HG03342 (cell line): ENCODE measurements at regions not wholly inside any gene's neighbourhood (a gene's known extent, or its start where the extent isn't known, plus 50 kb on each side); places are given as distances from the start of the nearest gene placed in this dataset.

ENCODE experiments used
- ATAC-seq: cut with Tn5 transposase; IDR thresholded peaks from one replicate; pipeline ENCODE4 v1.9.1; 2021; ENCODE audit warnings: mild to moderate bottlenecking, moderate library complexity; ENCODE audit not compliant: unreplicated experiment

DNA sequence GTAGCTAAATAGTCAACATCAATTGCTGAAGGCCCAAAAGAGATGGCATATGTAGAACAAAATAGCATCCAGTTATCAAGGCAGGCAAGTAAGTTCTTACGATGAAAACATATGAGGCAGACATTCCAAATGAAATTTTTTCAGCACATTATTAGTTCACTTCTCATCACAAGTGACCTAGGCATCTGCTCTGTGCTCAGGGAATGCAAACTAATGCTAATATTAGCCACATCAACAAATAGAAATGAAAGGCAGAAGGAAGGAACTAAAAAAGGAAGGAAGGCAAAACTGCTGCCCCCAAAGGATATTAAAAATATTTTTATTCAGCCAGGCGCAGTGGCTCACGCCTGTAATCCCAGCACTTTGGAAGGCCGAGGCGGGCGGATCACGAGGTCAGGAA, 51.2 kb upstream of the ROCK1 start:
- no peak for ATAC-seq

DNA sequence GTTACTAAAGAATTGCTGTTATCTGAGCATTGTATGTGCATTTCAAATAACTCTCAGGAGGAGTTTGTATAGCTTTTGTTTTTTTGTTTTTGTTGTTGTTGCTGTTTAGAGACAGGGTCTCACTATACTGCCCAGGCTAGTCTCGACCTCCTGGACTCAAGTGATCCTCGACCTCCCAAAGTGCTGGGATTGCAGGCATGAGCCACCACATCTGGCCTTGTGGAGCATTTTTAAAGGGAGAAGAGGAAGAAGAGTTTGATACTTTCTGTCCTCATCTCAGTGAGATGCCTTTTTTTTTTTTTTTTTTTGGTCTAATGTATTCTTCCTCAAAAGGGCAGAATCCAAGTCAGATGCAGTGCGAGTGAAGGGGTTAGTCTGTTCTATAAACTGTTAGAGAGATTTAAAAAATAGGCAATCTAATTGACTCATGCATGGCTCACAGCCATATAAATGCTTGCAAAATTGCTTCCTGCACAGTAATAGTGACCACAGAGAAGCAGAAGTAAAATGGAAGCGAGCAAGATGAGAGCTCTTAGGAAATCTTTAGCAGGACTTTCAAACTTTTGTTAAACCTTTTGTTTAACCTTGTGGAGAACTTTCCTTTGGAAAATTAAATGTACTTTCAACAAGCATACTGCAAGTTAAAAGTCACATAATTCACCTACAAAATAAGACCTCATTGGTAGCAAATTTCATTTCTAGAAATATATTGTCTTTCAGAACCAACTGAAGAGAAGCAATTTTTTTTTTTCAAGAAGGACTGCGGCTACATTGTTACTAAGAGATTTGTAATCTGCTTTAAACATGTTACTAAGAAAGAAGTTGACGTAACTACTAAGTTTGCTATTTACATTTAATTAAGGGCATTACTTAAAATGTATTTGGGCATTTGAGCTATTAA, 52.3 kb upstream of the ROCK1 start:
- no peak for ATAC-seq

DNA sequence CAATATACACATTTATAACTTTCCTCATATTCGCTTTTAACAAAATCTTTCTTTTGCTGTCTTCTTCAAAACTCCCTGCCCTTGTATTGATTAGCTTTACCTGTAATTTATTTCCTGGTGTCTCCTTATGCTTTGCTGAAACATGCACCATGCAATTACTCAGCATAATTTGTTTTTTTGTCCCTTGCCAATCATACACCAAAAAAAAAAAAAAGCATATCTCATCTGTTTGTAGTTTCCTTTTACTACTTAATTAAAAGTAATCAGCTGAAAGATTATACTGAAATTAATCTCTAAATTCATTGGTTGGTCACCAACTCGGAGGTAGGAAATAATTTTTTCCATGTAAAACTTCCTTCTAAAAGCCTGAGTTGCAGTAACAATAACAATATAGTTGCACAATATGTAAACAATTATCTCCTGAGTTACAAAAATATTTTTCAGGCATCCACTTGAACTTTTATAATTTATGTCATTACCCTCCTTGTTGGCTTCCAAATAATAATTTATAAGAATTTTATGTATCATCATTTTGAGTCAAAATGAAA, 53.0 kb upstream of the ROCK1 start:
- ATAC-seq, result no peak

DNA sequence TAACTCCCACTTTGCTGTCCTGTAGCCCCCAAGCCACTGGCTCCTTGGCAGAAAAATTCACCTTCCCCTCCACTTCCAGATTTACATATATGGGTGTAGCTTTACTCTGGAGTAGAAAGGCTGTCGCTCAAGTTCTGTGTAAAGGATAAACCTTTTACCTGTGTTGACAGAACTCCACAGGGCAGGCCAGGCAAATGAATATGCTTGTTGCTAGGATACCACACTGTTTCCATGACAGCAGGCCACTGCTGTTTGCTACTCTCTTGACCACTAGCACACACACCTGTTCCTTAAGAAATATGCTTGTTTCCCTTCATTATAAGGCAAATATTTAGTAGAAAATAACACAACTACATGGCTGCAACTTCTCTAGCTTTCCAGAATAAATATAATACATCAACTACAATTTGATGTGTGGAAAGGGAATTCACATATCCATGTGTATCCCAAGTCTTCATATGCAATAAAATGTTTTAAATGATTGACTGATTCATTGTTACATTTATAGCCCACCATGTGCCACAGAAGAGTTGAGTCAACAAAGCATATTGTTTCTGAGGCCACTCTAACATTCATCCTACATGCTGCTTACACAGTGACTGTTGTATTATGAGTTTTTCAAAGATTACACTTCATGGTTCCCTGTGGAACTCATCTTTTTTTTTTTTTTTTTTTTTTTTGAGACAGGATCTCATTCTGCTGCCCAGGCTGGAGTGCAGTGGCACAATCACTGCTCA, 56.2 kb upstream of the ROCK1 start:
- ATAC-seq, result no peak

DNA sequence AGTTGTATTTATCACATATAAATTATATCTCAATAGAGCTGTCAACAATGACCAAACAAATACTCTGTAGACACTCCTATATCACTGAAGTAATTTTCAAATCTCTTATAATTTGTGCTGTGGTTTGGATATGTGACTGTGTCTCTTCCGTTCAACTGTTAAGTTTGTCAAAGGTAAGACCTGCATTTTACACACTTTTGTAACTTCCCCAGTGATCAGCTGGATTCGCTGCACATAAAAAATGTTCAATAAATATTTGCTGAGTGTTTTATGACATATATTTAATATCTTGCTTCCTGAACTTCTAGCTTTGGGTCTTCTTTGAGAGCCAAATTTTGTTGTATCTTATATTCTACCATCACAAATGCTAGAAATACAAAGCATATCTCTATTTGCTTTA, 57.3 kb upstream of the ROCK1 start:
- ATAC-seq, result no peak

DNA sequence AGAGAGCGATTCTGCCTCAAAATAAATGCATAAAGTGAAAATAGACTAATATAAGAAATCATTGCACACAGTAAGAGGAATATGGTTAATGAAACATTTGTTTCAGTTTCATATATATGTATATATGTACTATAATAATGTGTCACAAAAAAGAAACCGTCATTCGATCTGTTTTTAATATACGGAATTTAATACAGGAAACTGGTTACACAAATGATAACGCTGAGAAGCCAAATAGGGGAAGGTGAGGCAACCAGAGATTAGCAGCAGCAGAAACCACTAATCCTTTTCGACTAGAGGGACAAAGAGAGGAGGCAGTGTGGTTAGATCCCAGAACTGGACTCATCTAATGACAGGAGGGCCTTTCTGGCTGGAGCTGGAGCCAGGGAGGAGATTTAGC, 64.2 kb upstream of the GREB1L start:
- no peak for ATAC-seq

DNA sequence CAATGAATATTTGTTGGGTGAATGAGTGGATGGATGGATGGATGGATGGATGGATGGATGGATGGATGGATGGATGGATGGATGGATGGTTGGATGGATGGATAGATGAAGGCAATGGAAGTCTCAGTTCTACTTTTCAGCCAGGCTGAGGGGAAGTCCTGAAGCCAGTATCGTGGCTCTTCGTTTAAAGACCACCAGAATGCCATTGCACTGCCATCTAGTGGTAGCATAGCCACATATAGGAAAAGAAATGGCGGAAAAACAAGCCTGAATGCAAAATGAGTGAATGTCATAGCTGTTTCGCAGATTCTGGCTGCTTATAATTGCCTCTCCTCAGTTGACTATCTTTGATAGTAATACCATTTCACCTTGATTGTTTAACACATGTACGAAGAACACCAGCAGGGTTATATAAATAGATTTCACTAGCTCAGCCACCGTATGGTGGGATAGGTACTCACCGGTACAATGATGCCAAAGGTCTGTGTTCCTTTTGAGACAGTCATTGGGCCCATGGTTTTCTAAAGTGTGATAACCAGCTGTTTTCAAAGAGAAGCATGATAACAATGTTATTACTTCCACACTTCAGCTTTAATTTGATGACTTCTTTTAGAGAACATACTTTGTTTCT, 62.3 kb upstream of the GREB1L start:
- peak; percentile 87 for ATAC-seq

DNA sequence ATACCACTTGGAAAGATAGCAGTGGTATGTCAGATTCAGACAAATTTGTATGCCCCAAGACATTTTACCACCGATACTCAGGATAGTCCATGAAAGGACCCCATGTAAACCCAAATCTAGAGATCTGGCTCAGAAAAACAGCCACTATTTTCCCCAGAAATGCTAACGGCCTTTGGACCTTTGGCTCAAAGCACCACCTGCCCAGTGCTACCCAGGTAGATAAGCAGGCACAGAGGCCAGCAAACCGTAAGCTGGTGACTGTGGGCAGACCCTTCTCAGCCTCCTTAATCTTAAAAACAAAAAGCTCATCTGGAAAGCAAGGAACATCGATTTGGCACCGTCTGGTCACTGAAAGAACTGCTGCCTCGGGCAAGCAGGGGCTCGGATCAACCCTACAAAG, 61.4 kb upstream of the GREB1L start:
- no peak for ATAC-seq

DNA sequence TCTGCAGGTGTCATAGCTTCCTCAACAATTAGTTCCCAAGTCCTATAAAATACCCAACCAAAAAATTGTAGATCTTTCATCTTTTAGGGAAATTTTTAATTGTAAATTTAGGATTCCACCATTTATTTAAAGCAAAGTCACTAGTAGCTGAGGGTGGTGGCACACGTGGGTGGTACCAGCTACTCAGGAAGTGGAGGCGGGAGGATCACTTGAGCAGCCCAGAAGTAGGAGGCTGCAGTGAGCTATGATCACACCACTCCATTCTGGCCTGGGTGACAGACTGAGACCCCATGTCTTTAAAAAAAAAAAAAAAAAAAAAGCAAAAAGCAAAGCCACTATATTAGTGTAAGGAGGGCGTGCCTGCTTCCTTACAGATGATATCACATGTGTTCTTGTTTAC, 60.3 kb upstream of the GREB1L start:
- ATAC-seq, result no peak

DNA sequence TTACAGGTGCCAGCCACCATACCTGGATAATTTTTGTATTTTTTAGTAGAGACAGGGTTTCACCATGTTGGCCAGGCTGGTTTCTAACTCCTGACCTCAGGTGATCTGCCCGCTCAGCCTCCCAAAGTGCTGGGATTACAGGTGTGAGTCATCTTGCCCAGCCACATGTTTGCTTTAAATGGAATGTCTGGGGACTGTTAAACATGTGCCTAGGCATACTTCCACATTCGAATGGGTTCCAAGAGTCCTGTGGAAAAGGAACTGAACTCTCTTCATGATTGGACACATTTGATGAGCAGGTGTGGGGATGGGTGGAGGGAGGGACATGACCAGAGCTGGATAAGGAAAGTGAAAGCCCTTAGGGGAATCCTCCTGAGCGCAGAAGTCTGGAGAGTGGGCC, 58.4 kb upstream of the GREB1L start:
- no peak for ATAC-seq

DNA sequence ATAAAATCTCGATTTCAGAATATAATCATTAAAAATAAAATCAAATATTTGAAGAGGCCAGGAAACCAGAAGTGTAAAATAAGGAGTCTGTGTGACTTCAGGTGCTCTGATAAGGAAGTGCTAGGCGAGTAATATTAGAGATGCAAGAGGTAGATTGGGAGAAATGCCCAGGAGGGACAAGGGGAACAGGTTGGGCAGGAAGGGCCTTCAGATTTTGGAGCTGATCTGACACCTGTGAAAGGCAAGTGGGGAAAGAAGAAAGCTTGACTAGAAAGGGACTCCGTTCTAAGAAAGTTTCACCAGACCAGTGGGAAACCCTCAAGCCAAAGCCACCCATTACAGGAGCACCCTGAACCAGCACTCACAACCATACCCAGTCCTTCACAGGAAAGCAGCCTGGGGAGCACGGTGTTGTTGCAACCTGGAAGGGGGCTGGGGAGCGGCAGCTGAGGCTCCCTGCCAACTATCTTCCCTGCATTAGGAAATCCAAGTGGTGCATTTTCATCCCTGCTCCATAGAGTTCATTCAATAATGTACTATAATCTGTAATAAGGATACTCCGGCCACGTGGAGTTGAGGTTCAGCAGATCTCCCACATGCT, 57.5 kb upstream of the GREB1L start:
- ATAC-seq, result no peak

DNA sequence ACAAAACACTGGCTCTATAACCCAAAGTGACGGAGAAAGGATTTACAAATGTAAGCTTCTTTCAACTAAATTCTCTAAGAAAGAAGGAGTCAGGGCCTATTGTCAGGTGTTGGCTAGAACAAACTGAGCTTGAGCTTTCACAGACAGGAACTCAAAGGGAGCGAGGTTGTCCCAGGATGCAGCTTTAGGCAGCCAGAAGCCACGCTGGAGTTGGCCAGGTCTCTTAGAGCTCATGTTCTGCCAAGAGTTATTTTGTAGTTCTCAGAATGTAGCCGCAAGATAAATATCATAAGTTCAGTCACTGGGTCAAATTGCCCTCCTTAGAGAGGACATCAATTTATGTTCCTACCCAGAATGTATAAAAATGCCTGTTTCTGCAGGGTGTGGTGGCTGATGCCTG, 54.1 kb upstream of the GREB1L start:
- ATAC-seq, result no peak

DNA sequence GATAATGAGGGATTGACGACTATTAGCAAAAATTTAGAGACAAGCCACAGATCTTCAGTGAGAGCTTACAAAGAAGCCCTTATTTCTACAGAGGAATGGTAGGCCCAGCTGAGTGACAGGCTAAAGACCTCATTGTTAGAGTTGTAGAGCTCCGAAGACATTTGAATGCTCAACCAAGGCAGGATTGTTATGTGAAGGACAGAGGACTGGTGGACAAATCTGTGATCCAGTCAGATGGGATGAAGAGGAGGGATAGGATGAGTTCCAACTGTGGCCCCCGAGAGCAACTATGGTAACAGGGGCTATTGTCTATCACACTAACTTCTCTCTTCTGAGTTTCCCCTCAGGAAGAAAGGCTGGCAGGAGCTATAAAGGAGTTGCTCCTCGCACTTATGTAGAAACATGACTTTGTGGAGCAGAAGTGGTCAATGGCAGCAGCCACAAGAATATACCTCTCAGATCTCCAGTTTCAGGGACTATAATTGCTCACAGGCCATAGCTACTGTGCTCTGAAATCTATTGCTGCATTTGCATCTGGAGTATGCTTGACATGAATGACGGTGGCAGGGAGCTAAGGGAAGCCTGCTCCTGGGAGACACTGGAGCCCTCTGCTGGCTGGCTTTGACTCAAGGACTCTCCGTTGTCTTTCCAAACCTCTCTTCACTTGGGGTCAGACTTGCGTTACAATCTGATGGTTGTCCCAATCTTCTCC, 50.3 kb upstream of the GREB1L start:
- no peak for ATAC-seq
